Tibial artery (tissue), 4 donors: ENCODE measurements at regions not wholly inside any gene's neighbourhood (a gene's known extent, or its start where the extent isn't known, plus 50 kb on each side); places are given as distances from the start of the nearest gene placed in this dataset.

Experiments used
- DNase-seq, 2 donors: peaks; one replicate each; pipeline ENCODE4 v3.0.0-alpha.2; 2019
- H3K27ac ChIP-seq, 2 donors: fragments of 200-600 bp; sonication (generic) in 1 of 2; 1 replicate in 1 of 2; 2 replicates in 1 of 2; pipeline ENCODE4 v1.5.1; 2018 to 2019; ENCODE audit warnings: mild to moderate bottlenecking in 1 of 2
- H3K27me3 ChIP-seq, 2 donors: fragments of 200-600 bp; sonication (generic) in 1 of 2; one replicate each; pipeline versions ENCODE4 v1.5.1 to v1.6.0; 2016 to 2019
- H3K36me3 ChIP-seq, 3 donors: fragments of 200-600 bp; sonication (generic) in 2 of 3; one replicate each; pipeline ENCODE4 v1.5.1; 2016 to 2019; ENCODE audit warnings: mild to moderate bottlenecking in 2 of 3
- H3K4me1 ChIP-seq, 4 donors: fragments of 200-600 bp; sonication (generic) in 2 of 4; 1 replicate in 3 of 4; 2 replicates in 1 of 4; pipeline ENCODE4 v1.5.1; 2016 to 2019
- H3K4me3 ChIP-seq, 2 donors: fragments of 200-600 bp; sonication (generic) in 1 of 2; 1 replicate in 1 of 2; 2 replicates in 1 of 2; pipeline ENCODE4 v1.5.1; 2018 to 2019; ENCODE audit warnings: mild to moderate bottlenecking in 2 of 2
- H3K9me3 ChIP-seq, 3 donors: fragments of 200-600 bp; sonication (generic) in 1 of 3; one replicate each; pipeline ENCODE4 v1.5.1; 2016 to 2019
- CTCF ChIP-seq, 2 experiments: fragments of 200-600 bp in 1 of 2; fragments of 450-650 bp in 1 of 2; IDR thresholded peaks; one replicate each; pipeline ENCODE4 v1.5.1; 2017 to 2019; ENCODE audit warnings: antibody characterized with exemption in 2 of 2, mild to moderate bottlenecking in 1 of 2, moderate library complexity in 1 of 2
- intact Hi-C: fragments of 100-400 bp; cut with DNase I; formaldehyde crosslinking; loops from one replicate; pipeline ENCODE4 v1.15.0; 2023; ENCODE audit warnings: low total_unique reads

DNA sequence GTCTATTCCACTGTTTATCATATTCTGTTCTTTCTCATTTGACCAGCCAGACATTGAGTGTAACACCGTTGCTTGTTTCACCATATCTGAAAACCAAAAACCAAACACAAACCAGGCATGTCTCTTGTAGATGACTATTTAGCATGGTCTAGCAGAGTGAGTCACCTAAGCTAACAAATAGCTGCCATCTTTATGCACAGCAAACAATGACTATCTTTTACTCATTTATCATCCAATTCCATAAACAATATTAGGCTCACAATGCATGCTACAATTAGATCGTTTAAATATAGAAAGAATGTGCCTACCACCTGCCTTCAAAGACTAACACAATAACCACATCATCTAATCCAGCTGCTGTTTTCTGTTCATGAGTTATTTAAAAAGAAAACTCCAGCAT, 495.4 kb downstream of the PCDH19 start:
- TF ChIP-seq CTCF (IDR thresholded peaks at IDR 0.05): no peak
- intact Hi-C loops: no loop called here

DNA sequence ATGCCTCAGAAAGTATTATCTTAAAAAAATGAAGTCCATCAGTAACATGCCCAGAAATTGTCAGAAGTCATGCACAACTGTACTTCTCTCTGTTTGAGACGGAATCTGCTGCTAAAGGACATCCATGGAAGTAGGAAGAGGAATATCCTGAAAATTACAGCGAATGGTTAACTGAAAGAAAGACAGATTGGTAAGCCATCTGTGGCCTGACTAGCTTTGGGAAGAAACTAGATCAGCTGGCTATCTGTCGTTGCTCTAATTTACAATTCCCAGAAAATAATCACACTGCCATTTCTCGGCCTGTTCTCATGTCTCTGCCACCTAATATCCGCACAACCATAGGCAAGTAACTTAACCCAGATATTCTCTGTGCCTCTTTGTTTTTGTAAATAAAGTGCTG, 496.5 kb downstream of the PCDH19 start:
- Histone ChIP-seq H3K9me3 (no peaks in the 10 kb centered on the region), H3K27me3 (no peaks in the 10 kb centered on the region), H3K4me3 (no peak overlapping the region), H3K27ac (no peak overlapping the region), H3K36me3 (no peaks in the 10 kb centered on the region), H3K4me1 (no peaks in the 10 kb centered on the region)
- no peak for DNase-seq
- intact Hi-C loops: no loop called here
- TF ChIP-seq CTCF (IDR thresholded peaks at IDR 0.05): no peak

More for the DNA sequence above, 495.4 kb downstream of the PCDH19 start:
- Histone ChIP-seq H3K27ac (no peak overlapping the region), H3K9me3 (no peaks in the 10 kb centered on the region), H3K4me1 (no peaks in the 10 kb centered on the region), H3K36me3 (no peaks in the 10 kb centered on the region), H3K27me3 (no peaks in the 10 kb centered on the region), H3K4me3 (no peak overlapping the region)
- DNase-seq: no peak

- no peak overlapping the region for H3K27ac ChIP-seq
- H3K4me1 ChIP-seq: no peaks in the 10 kb centered on the region
- TF ChIP-seq CTCF (IDR thresholded peaks at IDR 0.05): no peak
- no peaks in the 10 kb centered on the region for H3K9me3 ChIP-seq
- H3K36me3 ChIP-seq: no peaks in the 10 kb centered on the region
- H3K27me3 ChIP-seq: no peaks in the 10 kb centered on the region
- H3K4me3 ChIP-seq: no peak overlapping the region
- intact Hi-C loops: no loop called here
- no peak for DNase-seq
Measured at GRCh38 chrX:99909946-99910345, 500.1 kb downstream of the PCDH19 start.

DNA sequence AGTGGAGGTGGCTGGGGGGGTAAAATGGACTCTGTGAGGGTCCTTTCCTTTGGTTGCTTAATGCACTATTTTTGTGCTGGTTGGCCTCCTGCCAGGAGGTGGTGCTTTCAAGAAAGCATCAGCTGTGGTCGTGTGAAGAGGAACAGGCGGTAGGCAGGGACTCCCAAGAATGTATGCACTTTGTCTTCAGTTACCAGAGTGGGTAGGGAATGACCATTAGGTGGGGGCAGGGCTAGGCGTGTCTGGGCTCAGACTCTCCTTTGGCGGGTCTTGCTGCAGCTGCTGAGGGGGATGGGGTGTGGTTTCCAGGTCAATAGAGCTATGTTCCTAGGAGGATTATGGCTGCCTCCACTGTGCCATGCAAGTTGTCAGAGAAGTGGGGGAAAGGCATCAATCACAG, 509.0 kb downstream of the PCDH19 start:
- no peaks in the 10 kb centered on the region for H3K27me3 ChIP-seq
- no peak for DNase-seq
- no peaks in the 10 kb centered on the region for H3K9me3 ChIP-seq
- H3K36me3 ChIP-seq: no peaks in the 10 kb centered on the region
- intact Hi-C loops: no loop called here
- no peak for TF ChIP-seq CTCF (IDR thresholded peaks at IDR 0.05)
- no peak overlapping the region for H3K27ac ChIP-seq
- H3K4me3 ChIP-seq: no peak overlapping the region
- no peaks in the 10 kb centered on the region for H3K4me1 ChIP-seq

GRCh38 chrX:99887918-99888317, 522.2 kb downstream of the PCDH19 start:
- Histone ChIP-seq H3K4me3 (no peak overlapping the region), H3K27ac (no peak overlapping the region), H3K9me3 (no peaks in the 10 kb centered on the region), H3K4me1 (no peaks in the 10 kb centered on the region), H3K27me3 (no peaks in the 10 kb centered on the region), H3K36me3 (no peaks in the 10 kb centered on the region)
- DNase-seq: no peak
- no peak for TF ChIP-seq CTCF (IDR thresholded peaks at IDR 0.05)
- intact Hi-C loops: no loop called here

DNA sequence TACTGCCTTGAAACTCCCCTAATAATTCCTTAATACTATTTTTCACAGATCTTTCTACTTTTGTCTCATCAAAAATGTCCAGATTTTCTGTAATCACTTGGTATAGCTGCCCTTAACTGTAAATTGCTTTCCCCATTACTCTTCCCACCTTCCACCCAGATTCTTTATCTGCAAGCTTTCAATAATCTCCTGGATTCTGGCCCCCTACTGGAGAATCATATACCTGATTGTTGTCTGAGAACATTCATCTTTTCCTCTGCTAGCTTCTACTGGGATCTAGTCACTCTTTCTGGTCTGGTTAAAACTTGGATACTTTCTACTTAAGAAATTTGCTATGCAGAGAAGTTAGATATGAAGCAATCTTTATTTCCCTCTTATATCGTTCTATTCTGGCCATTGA, 552.6 kb downstream of the PCDH19 start:
- no peak overlapping the region for H3K4me3 ChIP-seq
- intact Hi-C loops: no loop called here

More for the DNA sequence above, 552.6 kb downstream of the PCDH19 start:
- no peaks in the 10 kb centered on the region for H3K27me3 ChIP-seq
- no peaks in the 10 kb centered on the region for H3K4me1 ChIP-seq
- H3K9me3 ChIP-seq: no peaks in the 10 kb centered on the region
- no peak for DNase-seq
- H3K36me3 ChIP-seq: no peaks in the 10 kb centered on the region
- no peak overlapping the region for H3K27ac ChIP-seq
- TF ChIP-seq CTCF (IDR thresholded peaks at IDR 0.05): no peak
